K562 (cell line): ENCODE measurements at regions not wholly inside any gene's neighbourhood (a gene's known extent, or its start where the extent isn't known, plus 50 kb on each side); places are given as distances from the start of the nearest gene placed in this dataset.

Experiments used
- CTCF ChIP-seq, 3 experiments: IDR thresholded peaks in 2 of 3; conservative IDR thresholded peaks in 1 of 3; 2 replicates each; pipeline ENCODE4 v1.5.1; 2011 to 2012; ENCODE audit warnings: low read length in 3 of 3, mild to moderate bottlenecking in 3 of 3, control low read depth in 2 of 3, improper control_type of control experiment in 1 of 3, inconsistent platforms in 1 of 3, low read depth in 1 of 3, mixed read lengths in 1 of 3, moderate library complexity in 1 of 3; ENCODE audit not compliant: insufficient read depth in 2 of 3
- NFATC3 ChIP-seq: fragments of 450-650 bp; IDR thresholded peaks from 2 replicates; pipeline ENCODE4 v1.6.1; 2017; ENCODE audit warnings: mild to moderate bottlenecking
- RAD21 ChIP-seq, 2 experiments: fragments of 250-450 bp in 1 of 2; fragments of 450-650 bp in 1 of 2; sonication (Bioruptor Pico) in 1 of 2; formaldehyde crosslinking in 1 of 2; IDR thresholded peaks in 1 of 2; conservative IDR thresholded peaks in 1 of 2; 2 replicates each; pipeline versions ENCODE4 v1.4.0 to v1.8.0; 2020 to 2022; ENCODE audit warnings: mild to moderate bottlenecking in 2 of 2, moderate library complexity in 1 of 2
- SMC3 ChIP-seq: conservative IDR thresholded peaks from 2 replicates; pipeline ENCODE4 v1.6.1; 2011; ENCODE audit warnings: low read depth, low read length, improper control_type of control experiment; ENCODE audit not compliant: insufficient read depth
- ZNF23 ChIP-seq: fragments of 250-450 bp; sonication (Bioruptor Pico); IDR thresholded peaks from 2 replicates; pipeline ENCODE4 v1.4.0; 2020; ENCODE audit warnings: mild to moderate bottlenecking

GRCh38 chr2:30355306-30355705, 91.7 kb upstream of the LCLAT1 start:
- TF ChIP-seq SMC3 (no peak), CTCF (IDR thresholded peaks at IDR 0.05 in 2 of 3, conservative IDR thresholded peaks at IDR 0.05 in 1 of 3; ENCODE audit: insufficient read depth in 2 of 3, low read depth in 1 of 3, low read length in 3 of 3) (no peak), ZNF23 (no peak), RAD21 (CRISPR knock-in tag; conservative IDR thresholded peaks at IDR 0.05 in 1 of 2, IDR thresholded peaks at IDR 0.05 in 1 of 2) (no peak), NFATC3 (no peak)
